ENCODE measurements at regions not wholly inside any gene's neighbourhood (a gene's known extent, or its start where the extent isn't known, plus 50 kb on each side); places are given as distances from the start of the nearest gene placed in this dataset.

DNA sequence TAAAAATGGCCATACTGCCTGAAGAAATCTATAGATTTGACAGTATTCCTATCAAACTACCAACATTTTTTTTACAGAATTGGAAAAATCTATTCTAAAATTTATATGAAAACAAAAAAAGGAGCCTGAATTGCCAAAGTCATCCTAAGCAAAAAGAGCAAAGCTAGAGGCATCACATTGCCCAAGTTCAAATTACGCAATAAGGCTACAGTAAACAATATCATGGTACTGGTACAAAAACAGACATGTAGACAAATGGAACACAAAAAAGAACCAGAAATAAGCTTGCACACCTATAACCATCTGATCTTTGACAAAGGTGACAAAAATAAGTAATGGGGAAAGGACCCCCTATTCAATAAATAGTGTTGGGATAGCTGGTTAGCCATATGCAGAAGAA lies 50.2 kb upstream of the THSD7B start:
- TF ChIP-seq, protein P1, sequence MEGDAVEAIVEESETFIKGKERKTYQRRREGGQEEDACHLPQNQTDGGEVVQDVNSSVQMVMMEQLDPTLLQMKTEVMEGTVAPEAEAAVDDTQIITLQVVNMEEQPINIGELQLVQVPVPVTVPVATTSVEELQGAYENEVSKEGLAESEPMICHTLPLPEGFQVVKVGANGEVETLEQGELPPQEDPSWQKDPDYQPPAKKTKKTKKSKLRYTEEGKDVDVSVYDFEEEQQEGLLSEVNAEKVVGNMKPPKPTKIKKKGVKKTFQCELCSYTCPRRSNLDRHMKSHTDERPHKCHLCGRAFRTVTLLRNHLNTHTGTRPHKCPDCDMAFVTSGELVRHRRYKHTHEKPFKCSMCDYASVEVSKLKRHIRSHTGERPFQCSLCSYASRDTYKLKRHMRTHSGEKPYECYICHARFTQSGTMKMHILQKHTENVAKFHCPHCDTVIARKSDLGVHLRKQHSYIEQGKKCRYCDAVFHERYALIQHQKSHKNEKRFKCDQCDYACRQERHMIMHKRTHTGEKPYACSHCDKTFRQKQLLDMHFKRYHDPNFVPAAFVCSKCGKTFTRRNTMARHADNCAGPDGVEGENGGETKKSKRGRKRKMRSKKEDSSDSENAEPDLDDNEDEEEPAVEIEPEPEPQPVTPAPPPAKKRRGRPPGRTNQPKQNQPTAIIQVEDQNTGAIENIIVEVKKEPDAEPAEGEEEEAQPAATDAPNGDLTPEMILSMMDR (IDR thresholded peaks at IDR 0.05; ENCODE audit: insufficient read depth, low read length, poor library complexity, severe bottlenecking) = no peak
- DNase-seq (ENCODE audit: low read depth) = no peak
- H3K27me3 ChIP-seq (ENCODE audit: control insufficient read depth, insufficient read depth, low read length) = no peaks in the 10 kb centered on the region
- H3K36me3 ChIP-seq (ENCODE audit: control insufficient read depth, insufficient read depth, low read length) = no peaks in the 10 kb centered on the region
- H3K4me3 ChIP-seq (ENCODE audit: low read depth, low read length) = no peak overlapping the region

DNA sequence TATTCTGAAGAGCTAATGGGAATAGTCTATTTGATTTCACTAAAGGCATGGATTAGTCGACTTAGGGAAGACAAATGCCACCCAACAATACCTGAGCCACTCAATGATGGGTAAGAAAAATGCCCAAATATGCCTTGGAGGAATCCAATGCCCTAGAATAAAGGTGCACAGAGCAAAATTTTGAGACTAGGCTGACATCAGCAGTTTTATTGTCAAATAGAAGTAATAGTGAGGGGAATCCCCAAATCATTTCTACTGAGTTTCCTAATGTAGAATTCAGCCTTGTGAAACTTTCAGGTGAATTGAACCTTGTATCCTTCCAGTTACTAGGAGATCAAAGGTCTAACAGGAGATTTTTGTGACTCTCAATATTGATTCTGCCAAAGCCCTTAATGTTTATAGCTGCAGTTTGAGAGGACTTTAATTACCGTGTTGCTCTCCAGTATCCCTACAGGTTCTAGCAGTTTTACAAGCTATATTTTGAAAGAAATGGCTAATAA lies 50.8 kb upstream of the THSD7B start:
- H3K27me3 ChIP-seq (ENCODE audit: control insufficient read depth, insufficient read depth, low read length) = no peaks in the 10 kb centered on the region
- no peak overlapping the region for H3K4me3 ChIP-seq (ENCODE audit: low read depth, low read length)
- no peak for DNase-seq (ENCODE audit: low read depth)
- H3K36me3 ChIP-seq (ENCODE audit: control insufficient read depth, insufficient read depth, low read length) = no peaks in the 10 kb centered on the region
- TF ChIP-seq, protein P1 (IDR thresholded peaks at IDR 0.05; ENCODE audit: insufficient read depth, low read length, poor library complexity, severe bottlenecking) = no peak

DNA sequence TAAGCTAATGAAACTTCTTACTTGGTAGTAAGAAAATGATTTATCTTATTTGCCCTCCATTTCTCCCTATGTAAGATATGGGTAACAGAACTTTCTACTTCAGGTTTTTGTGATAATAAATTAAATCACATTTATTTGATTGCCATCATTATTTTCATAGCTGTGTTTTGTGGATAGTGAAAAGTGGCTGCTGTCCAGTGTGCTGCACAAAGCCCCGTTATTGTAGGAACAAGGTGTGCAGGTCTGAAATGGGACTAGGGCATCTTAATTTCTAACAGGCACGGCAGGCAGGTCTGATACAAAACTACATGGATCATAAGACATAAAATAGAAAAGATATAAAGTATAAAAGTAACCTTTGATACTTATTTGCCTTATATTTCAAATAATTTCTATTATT lies 51.6 kb upstream of the THSD7B start:
- Histone ChIP-seq H3K36me3 (ENCODE audit: control insufficient read depth, insufficient read depth, low read length) (no peaks in the 10 kb centered on the region), H3K27me3 (ENCODE audit: control insufficient read depth, insufficient read depth, low read length) (no peaks in the 10 kb centered on the region), H3K4me3 (ENCODE audit: low read depth, low read length) (no peak overlapping the region)
- TF ChIP-seq, protein P1 (IDR thresholded peaks at IDR 0.05; ENCODE audit: insufficient read depth, low read length, poor library complexity, severe bottlenecking) = no peak
- DNase-seq (ENCODE audit: low read depth) = no peak

DNA sequence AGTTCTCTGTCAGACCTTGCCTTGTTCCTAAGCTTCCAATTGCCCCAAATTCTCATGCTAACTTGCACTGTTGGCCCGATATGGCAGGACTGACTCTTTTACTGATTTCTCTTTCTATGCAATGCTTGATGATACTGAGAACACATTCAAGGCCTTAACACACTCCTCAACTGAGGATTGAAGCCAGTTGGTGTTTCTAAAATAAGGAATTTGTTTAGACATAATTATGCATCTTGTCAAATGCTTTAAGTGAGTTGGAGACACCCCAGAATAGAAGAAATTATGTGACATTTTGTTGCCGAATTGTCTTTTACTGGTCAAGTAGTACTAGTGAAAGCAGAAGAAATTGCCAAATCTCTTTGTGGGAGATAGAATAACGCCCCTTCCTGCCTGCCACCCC lies 60.0 kb upstream of the THSD7B start:
- Histone ChIP-seq H3K4me3 (ENCODE audit: low read depth, low read length) (no peak overlapping the region), H3K36me3 (ENCODE audit: control insufficient read depth, insufficient read depth, low read length) (no peaks in the 10 kb centered on the region), H3K27me3 (ENCODE audit: control insufficient read depth, insufficient read depth, low read length) (no peaks in the 10 kb centered on the region)
- no peak for DNase-seq (ENCODE audit: low read depth)
- TF ChIP-seq, protein P1 (IDR thresholded peaks at IDR 0.05; ENCODE audit: insufficient read depth, low read length, poor library complexity, severe bottlenecking) = no peak

DNA sequence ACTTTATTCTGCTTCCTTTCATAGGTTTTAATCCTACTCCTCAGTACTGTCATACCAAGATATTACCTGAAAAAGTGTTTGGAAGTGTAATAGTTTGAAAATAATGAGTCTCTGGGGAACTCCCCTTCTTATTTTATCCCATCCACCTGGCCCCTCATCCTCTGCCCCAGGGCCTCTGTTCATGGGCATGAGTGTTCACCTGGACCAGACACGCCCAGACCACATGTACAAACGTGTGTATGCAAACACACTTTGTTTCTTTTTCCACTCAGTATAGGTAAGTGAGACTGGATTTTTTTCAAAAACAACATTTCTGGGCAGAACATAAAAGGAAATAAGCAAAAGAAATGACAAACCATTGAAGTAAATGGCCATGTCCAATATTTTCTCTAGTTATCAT lies 62.1 kb upstream of the THSD7B start:
- Histone ChIP-seq H3K27me3 (ENCODE audit: control insufficient read depth, insufficient read depth, low read length) (no peaks in the 10 kb centered on the region), H3K4me3 (ENCODE audit: low read depth, low read length) (no peak overlapping the region), H3K36me3 (ENCODE audit: control insufficient read depth, insufficient read depth, low read length) (no peaks in the 10 kb centered on the region)
- TF ChIP-seq, protein P1 (IDR thresholded peaks at IDR 0.05; ENCODE audit: insufficient read depth, low read length, poor library complexity, severe bottlenecking) = no peak
- DNase-seq (ENCODE audit: low read depth) = no peak

DNA sequence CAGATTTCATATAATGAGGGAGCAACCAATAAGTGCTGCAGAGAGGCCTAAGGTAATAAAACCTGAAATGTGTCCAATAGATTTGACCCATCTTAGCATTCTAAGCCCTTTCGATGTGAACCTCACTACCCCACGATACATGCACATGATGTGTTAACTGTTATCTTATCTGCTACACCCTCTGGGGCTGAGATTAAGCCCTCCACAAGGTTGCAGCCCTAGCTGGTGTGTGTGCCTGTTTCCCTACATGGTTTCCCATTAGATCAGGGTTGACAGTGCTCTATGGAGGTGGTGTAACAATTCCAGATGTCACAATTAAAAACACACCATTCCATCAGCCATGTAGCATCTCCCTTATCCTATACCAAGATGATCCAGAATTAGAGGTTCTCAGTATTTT lies 68.9 kb upstream of the THSD7B start:
- Histone ChIP-seq H3K4me3 (ENCODE audit: low read depth, low read length) (no peak overlapping the region), H3K36me3 (ENCODE audit: control insufficient read depth, insufficient read depth, low read length) (no peaks in the 10 kb centered on the region), H3K27me3 (ENCODE audit: control insufficient read depth, insufficient read depth, low read length) (no peaks in the 10 kb centered on the region)
- TF ChIP-seq, protein P1 (IDR thresholded peaks at IDR 0.05; ENCODE audit: insufficient read depth, low read length, poor library complexity, severe bottlenecking) = no peak
- no peak for DNase-seq (ENCODE audit: low read depth)

All from kidney epithelial cell (primary cell).